ENCODE measurements at regions not wholly inside any gene's neighbourhood (a gene's known extent, or its start where the extent isn't known, plus 50 kb on each side); places are given as distances from the start of the nearest gene placed in this dataset.
"Not testable (repeated sequence)": the region's sequence is repeated elsewhere in the genome, so short reads cannot be mapped to it uniquely, and the experiment has no call there.

- DNase-seq, result no peak
Measured at GRCh38 chr5:118603278-118603677, 385.1 kb downstream of the DTWD2 start.

GRCh38 chr5:118598311-118598710 lies 390.0 kb downstream of the DTWD2 start:
- DNase-seq, result no peak

- no peak for DNase-seq
Measured at GRCh38 chr5:118597543-118597942, 390.8 kb downstream of the DTWD2 start.

GRCh38 chr5:118596255-118596654 lies 392.1 kb downstream of the DTWD2 start:
- DNase-seq, result no peak

- DNase-seq, result no peak
Measured at GRCh38 chr5:118593003-118593328, 395.4 kb downstream of the DTWD2 start.

- DNase-seq, result no peak
Measured at GRCh38 chr5:118592229-118593002, 395.9 kb downstream of the DTWD2 start.

GRCh38 chr5:118590806-118591205 lies 397.5 kb downstream of the DTWD2 start:
- no peak for DNase-seq

GRCh38 chr5:118580949-118581348 lies 407.4 kb downstream of the DTWD2 start:
- no peak for DNase-seq

GRCh38 chr5:118578093-118578492 lies 410.3 kb downstream of the DTWD2 start:
- DNase-seq, result no peak

GRCh38 chr5:118577621-118578020 lies 410.7 kb downstream of the DTWD2 start:
- DNase-seq, result no peak

- not testable (repeated sequence) for DNase-seq
Measured at GRCh38 chr5:118570276-118570675, 418.1 kb downstream of the DTWD2 start.

GRCh38 chr5:118569596-118569995 lies 418.8 kb downstream of the DTWD2 start:
- not testable (repeated sequence) for DNase-seq

GRCh38 chr5:118565335-118565971 lies 422.9 kb downstream of the DTWD2 start:
- DNase-seq, result no peak

- DNase-seq, result no peak
Measured at GRCh38 chr5:118561971-118562370, 426.4 kb downstream of the DTWD2 start.

- DNase-seq, result no peak
Measured at GRCh38 chr5:118561235-118561634, 427.1 kb downstream of the DTWD2 start.

- DNase-seq, result no peak
Measured at GRCh38 chr5:118558871-118559270, 429.5 kb downstream of the DTWD2 start.

GRCh38 chr5:118557251-118557661 lies 431.1 kb downstream of the DTWD2 start:
- no peak for DNase-seq

- DNase-seq, result no peak
Measured at GRCh38 chr5:118556792-118557191, 431.6 kb downstream of the DTWD2 start.

GRCh38 chr5:118555727-118556126 lies 432.6 kb downstream of the DTWD2 start:
- DNase-seq, result no peak

GRCh38 chr5:118554981-118555380 lies 433.4 kb downstream of the DTWD2 start:
- no peak for DNase-seq

- no peak for DNase-seq
Measured at GRCh38 chr5:118554241-118554640, 434.1 kb downstream of the DTWD2 start.

- DNase-seq, result no peak
Measured at GRCh38 chr5:118553662-118554061, 434.7 kb downstream of the DTWD2 start.

- DNase-seq, result no peak
Measured at GRCh38 chr5:118552731-118553360, 435.5 kb downstream of the DTWD2 start.

- no peak for DNase-seq
Measured at GRCh38 chr5:118552146-118552545, 436.2 kb downstream of the DTWD2 start.
